GM20000 (cell line): ENCODE measurements at regions not wholly inside any gene's neighbourhood (a gene's known extent, or its start where the extent isn't known, plus 50 kb on each side); places are given as distances from the start of the nearest gene placed in this dataset.
A peak's percentile ranks its signal among the peaks of the same experiment; 100 is the strongest.

Experiments used
- DNase-seq: peaks from one replicate; pipeline ENCODE4 v3.0.0; 2012; ENCODE audit warnings: low spot score
- CTCF ChIP-seq: IDR thresholded peaks from 2 replicates; pipeline ENCODE4 v1.5.1; 2012; ENCODE audit warnings: mild to moderate bottlenecking, control low read depth; ENCODE audit errors: extremely low read depth, missing control alignments

- TF ChIP-seq CTCF = no peak
- no peak for DNase-seq
Observed at GRCh38 chr21:25508364-25508763, 98.9 kb downstream of the MRPL39 start.

- TF ChIP-seq CTCF = peak; percentile 31
- no peak for DNase-seq
Observed at GRCh38 chr21:25507522-25507921, 99.8 kb downstream of the MRPL39 start.

- TF ChIP-seq CTCF = no peak
- no peak for DNase-seq
Observed at GRCh38 chr21:25506887-25507286, 100.4 kb downstream of the MRPL39 start.

GRCh38 chr21:25506261-25506660, 101.0 kb downstream of the MRPL39 start:
- TF ChIP-seq CTCF = no peak
- DNase-seq = no peak

GRCh38 chr21:25503981-25504380, 103.3 kb downstream of the MRPL39 start:
- DNase-seq = no peak
- no peak for TF ChIP-seq CTCF

- no peak for TF ChIP-seq CTCF
- DNase-seq = no peak
Observed at GRCh38 chr21:25501996-25502665, 105.2 kb downstream of the MRPL39 start.

- TF ChIP-seq CTCF = no peak
- DNase-seq = no peak
Observed at GRCh38 chr21:25501462-25501861, 105.8 kb downstream of the MRPL39 start.
